Upper lobe of left lung (tissue), 4 donors: ENCODE measurements at regions not wholly inside any gene's neighbourhood (a gene's known extent, or its start where the extent isn't known, plus 50 kb on each side); places are given as distances from the start of the nearest gene placed in this dataset.

Experiments
- EP300 ChIP-seq, 4 donors: sonication (generic); formaldehyde crosslinking; IDR thresholded peaks; one replicate each; pipeline ENCODE4 v1.5.1; 2017; ENCODE audit warnings: antibody characterized with exemption in 4 of 4, control low read depth in 2 of 4
- POLR2AphosphoS5 ChIP-seq, 2 donors: sonication (generic); formaldehyde crosslinking; IDR thresholded peaks; one replicate each; pipeline ENCODE4 v1.5.1; 2017; ENCODE audit warnings: antibody characterized with exemption in 2 of 2
- TF ChIP-seq, protein P1 (sequence below), 6 experiments: fragments of 450-650 bp in 4 of 6; fragments of 200-600 bp in 2 of 6; sonication (generic) in 2 of 6; IDR thresholded peaks; one replicate each; pipeline ENCODE4 v1.5.1; 2016 to 2019; ENCODE audit warnings: antibody characterized with exemption in 6 of 6

DNA sequence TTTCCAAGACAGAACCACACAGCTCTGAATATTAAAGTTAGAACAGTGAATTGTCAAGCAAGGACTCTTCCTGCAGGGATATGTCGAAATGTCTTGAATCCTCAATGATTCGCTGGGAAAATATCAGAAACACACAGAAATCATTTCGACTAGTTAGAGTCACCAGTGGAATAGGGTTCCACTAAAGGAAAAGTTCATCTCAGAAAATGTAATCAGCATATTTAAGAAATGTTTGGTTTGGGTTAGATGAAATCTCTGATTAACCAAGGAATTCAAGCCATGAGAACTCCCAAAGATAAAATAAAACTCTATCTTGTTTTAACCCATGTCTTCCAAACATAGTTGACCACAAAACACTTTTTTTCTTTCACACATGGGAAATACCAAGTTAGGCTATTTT is 621.0 kb upstream of the NRSN1 start:
- TF ChIP-seq, protein P1, sequence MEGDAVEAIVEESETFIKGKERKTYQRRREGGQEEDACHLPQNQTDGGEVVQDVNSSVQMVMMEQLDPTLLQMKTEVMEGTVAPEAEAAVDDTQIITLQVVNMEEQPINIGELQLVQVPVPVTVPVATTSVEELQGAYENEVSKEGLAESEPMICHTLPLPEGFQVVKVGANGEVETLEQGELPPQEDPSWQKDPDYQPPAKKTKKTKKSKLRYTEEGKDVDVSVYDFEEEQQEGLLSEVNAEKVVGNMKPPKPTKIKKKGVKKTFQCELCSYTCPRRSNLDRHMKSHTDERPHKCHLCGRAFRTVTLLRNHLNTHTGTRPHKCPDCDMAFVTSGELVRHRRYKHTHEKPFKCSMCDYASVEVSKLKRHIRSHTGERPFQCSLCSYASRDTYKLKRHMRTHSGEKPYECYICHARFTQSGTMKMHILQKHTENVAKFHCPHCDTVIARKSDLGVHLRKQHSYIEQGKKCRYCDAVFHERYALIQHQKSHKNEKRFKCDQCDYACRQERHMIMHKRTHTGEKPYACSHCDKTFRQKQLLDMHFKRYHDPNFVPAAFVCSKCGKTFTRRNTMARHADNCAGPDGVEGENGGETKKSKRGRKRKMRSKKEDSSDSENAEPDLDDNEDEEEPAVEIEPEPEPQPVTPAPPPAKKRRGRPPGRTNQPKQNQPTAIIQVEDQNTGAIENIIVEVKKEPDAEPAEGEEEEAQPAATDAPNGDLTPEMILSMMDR (IDR thresholded peaks at IDR 0.05): no peak
- TF ChIP-seq POLR2AphosphoS5 (IDR thresholded peaks at IDR 0.05) (no peak), EP300 (IDR thresholded peaks at IDR 0.05) (no peak)
